ENCODE measurements at regions not wholly inside any gene's neighbourhood (a gene's known extent, or its start where the extent isn't known, plus 50 kb on each side); places are given as distances from the start of the nearest gene placed in this dataset.
"Not testable (repeated sequence)": the region's sequence is repeated elsewhere in the genome, so short reads cannot be mapped to it uniquely, and the experiment has no call there.

- peak; percentile 53 for DNase-seq
Observed at GRCh38 chr1:218494449-218494852, 149.3 kb downstream of the TGFB2 start.

- no peak for DNase-seq
Observed at GRCh38 chr1:218495931-218496330, 150.8 kb downstream of the TGFB2 start.

GRCh38 chr1:218496561-218496960 lies 151.4 kb downstream of the TGFB2 start:
- peak; percentile 96 for DNase-seq

- no peak for DNase-seq
Observed at GRCh38 chr1:218498056-218498938, 153.2 kb downstream of the TGFB2 start.

GRCh38 chr1:218499011-218499691 lies 154.0 kb downstream of the TGFB2 start:
- DNase-seq, result no peak

GRCh38 chr1:218499911-218500310 lies 154.8 kb downstream of the TGFB2 start:
- DNase-seq, result no peak

GRCh38 chr1:218501161-218501560 lies 156.0 kb downstream of the TGFB2 start:
- DNase-seq, result no peak

- no peak for DNase-seq
Observed at GRCh38 chr1:218502383-218502782, 157.2 kb downstream of the TGFB2 start.

- DNase-seq, result no peak
Observed at GRCh38 chr1:218503102-218503501, 158.0 kb downstream of the TGFB2 start.

- DNase-seq, result no peak
Observed at GRCh38 chr1:218507355-218508002, 162.3 kb downstream of the TGFB2 start.

GRCh38 chr1:218510153-218510772 lies 165.1 kb downstream of the TGFB2 start:
- no peak for DNase-seq

GRCh38 chr1:218513328-218513727 lies 168.2 kb downstream of the TGFB2 start:
- no peak for DNase-seq

- DNase-seq, result no peak
Observed at GRCh38 chr1:218514689-218515088, 169.6 kb downstream of the TGFB2 start.

- DNase-seq, result no peak
Observed at GRCh38 chr1:218516526-218516925, 171.4 kb downstream of the TGFB2 start.

GRCh38 chr1:218517459-218517858 lies 172.3 kb downstream of the TGFB2 start:
- DNase-seq, result no peak

- no peak for DNase-seq
Observed at GRCh38 chr1:218518216-218518740, 173.1 kb downstream of the TGFB2 start.

GRCh38 chr1:218520646-218521045 lies 175.5 kb downstream of the TGFB2 start:
- DNase-seq, result not testable (repeated sequence)

- no peak for DNase-seq
Observed at GRCh38 chr1:218521414-218522169, 176.5 kb downstream of the TGFB2 start.

- no peak for DNase-seq
Observed at GRCh38 chr1:218524526-218524925, 179.4 kb downstream of the TGFB2 start.

- DNase-seq, result no peak
Observed at GRCh38 chr1:218525031-218525430, 179.9 kb downstream of the TGFB2 start.

- no peak for DNase-seq
Observed at GRCh38 chr1:218525451-218526197, 180.5 kb downstream of the TGFB2 start.
